NCI-H1930 (cell line): ENCODE measurements at regions not wholly inside any gene's neighbourhood (a gene's known extent, or its start where the extent isn't known, plus 50 kb on each side); places are given as distances from the start of the nearest gene placed in this dataset.
A peak's percentile ranks its signal among the peaks of the same experiment; 100 is the strongest.

ENCODE experiments used
- DNase-seq, 2 experiments: peaks; one replicate each; lab custom pipeline; 2025; lab: John Stamatoyannopoulos, UW

GRCh38 chr6:1118287-1118647 is 193.6 kb upstream of the FOXQ1 start:
- no peak for DNase-seq

GRCh38 chr6:1117530-1118286 is 194.2 kb upstream of the FOXQ1 start:
- DNase-seq: no peak

DNA sequence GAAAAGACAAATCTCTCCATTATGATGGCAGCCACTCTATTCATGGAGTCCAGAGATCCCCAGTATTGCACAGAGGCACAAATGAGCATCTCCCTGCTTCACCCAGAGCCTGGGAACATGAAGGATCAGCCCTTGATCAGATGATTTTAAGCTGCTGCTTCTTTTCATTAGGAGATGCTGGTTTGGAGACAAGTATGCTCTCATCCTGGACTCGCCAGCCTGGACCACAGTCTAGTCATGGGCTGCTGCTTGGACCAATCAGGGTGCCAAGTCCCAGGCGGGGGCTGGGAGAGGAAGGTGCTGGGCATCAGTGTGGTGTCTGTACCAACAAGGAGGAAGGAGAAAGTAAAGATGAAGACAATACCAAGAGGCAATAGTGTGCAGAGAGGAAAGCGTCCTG is 195.7 kb upstream of the FOXQ1 start:
- no peak for DNase-seq

GRCh38 chr6:1113916-1114540 is 197.9 kb upstream of the FOXQ1 start:
- no peak for DNase-seq

- DNase-seq: no peak
Measured at GRCh38 chr6:1111361-1111760, 200.5 kb upstream of the FOXQ1 start.

DNA sequence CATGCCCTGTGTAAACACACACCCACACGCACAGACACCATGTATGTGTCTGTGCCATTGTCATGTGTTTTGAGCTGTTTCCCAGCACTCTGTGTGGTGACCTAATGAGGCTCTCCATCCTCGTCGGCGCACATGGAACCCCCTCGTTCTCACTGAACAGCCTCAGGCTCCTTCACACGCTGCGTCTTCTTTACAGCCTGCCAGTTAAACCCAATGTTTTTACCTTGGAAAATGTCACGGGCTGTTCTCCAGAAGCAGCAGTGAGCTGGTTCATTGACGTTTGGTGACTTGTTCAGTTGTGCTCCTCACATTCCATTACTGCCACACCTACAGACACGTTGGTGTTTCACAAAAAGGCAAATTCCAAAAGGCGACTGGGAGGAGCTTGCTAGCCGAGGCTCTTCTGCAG is 201.0 kb upstream of the FOXQ1 start:
- DNase-seq: no peak

GRCh38 chr6:1110164-1110563 is 201.7 kb upstream of the FOXQ1 start:
- no peak for DNase-seq

DNA sequence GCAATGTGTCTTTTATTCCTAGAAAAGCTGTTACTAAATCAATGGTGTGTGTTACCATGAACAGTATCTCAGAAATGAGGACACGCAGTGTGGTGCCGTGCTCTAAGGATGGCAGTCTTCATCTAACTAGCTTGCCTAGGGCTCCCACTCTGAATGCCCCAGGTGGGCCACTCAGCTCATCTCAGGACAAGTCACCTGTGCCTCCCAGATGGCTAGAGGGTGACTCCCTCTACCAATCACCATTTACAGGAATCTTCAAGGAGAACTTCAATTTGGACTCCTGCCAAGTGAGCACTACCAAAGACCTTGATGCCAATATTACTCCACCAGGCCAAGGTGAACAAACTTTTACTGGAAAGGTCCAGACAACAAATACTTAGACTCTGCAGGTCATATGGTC is 202.8 kb upstream of the FOXQ1 start:
- no peak for DNase-seq

GRCh38 chr6:1108198-1108597 is 203.7 kb upstream of the FOXQ1 start:
- no peak for DNase-seq

DNA sequence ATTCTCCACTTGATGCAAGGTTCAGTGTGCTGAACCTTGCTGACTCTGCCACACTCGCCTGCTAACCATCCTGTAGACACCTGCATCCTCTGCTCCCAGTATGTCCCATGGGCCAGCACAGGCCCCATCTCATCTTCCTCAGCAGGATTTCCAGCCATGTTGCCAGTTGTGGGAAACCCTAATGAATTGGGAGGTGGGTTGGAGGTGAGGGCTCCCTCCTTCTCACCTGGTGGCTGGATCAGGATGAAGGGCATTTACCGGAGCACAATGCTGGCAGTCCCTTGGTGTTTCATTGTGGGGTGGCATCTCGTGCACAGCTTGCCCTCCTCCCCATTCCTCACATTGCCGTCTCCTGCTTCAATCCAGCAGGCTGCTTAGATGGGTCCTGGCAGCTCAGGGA is 204.3 kb upstream of the FOXQ1 start:
- DNase-seq: no peak

DNA sequence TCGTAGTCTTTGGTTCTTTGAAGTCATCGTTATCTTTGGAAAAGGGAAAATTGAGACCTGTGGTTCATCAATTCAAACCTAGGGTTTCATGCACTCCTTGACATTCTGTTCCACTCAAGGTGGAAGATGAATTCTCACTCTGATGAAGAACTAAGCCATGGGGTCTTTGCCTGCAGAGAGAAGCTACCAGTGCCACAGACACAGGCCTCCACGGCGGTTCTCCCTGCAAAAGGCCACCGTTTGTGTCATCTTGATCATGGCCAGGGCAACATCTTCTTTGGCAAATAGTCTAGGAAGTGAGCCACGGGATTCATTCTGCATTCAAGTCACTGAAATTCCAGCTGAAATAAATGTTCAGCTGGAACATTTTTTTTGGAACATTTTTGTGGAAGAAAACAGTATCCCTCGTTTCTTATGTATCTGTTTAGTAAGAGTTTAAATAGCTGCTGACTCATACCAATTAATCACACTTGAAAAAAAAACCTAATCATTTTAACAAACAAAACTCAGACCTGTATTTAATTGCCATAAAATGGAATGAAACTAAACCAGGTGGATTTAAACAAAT is 206.0 kb upstream of the FOXQ1 start:
- no peak for DNase-seq

GRCh38 chr6:1104988-1105670 is 206.8 kb upstream of the FOXQ1 start:
- DNase-seq: no peak

DNA sequence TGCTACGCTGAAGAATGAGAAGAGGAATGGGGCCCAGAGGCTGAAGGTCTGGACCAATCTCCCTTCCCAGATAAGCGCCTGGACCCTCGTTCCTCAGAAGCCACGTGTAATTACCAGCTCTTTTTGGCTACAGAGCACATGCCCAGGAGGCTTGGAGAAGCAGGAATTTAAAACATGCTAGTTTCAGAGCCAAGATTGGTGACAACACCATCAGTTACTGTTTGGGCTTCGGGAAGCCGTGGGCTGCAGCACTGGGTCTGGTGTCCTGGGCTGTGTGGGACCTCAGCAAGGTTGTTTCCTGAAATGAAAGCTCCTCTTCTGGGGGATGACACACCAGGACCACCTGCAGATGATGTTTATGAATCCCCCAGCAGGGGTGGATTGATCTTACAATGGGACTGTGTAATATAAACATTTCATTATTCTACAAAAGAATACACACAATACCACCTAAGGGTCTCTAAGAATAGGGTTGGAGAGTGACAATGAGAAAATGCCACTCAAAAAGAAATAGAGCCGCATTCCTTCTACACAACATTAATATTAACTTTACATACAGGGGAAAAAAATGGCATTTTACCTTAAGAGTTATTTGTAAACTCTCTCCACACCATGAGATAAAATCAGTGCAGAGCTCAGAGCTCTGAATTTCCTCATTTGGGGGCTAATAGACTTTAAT is 207.8 kb upstream of the FOXQ1 start:
- no peak for DNase-seq

DNA sequence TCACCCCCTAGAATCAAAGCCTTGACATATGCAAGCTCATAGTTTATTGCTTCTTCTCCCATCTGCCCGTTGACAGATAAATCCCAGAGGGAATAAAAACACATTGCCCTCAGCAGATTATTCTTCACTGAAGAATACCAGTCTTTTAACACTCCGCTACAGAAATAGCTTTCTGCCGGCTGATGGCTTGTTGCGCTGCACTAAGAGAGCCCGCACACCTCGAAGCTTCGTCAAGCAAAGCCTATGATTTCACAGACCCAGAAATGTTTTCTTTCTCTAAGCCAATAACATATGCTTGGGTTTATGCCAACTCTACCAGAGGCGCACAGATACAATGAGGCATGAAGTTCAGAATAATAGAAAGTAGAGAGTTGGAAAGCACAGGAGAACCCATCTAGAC is 208.9 kb upstream of the FOXQ1 start:
- DNase-seq: no peak

DNA sequence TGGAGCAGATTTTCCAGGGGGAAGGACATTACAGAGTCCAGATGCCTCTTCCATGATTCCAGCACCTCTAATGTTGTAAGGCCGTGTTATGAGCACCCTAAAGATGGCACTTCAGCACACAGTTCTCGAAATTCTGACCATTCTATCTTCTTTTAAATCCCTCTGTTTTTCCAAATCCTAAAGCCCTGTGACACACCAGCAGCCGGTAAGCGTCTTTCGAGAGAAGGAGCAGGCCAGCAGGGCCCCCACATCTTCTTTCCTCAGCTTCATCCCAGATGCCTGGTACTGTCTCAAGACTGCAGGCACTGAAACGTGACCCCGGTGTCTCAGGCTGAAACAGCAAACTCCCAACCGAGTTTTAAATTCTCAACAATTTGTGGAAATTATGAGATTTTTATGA is 211.6 kb upstream of the FOXQ1 start:
- no peak for DNase-seq

DNA sequence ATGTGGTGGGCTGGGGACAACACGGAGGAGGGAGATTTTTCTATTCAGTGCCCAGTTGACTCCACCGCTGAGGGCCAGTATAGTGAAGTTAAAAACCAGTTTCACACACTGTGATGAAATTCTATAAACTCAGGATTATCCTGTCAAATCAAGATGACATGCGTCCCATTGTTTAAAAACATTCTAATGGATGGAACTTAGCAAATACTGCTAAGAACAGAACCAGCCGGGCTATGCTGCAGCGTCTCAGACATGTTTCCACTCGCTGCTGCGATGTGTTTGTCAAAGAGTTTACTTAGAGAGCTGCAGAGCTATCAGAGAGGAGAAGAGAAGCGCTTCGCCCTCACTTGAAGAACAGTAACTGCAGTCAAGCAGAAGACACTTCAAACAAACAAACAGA is 212.6 kb upstream of the FOXQ1 start:
- no peak for DNase-seq

- peak in 1 of 2 experiments; percentile 10 for DNase-seq
Measured at GRCh38 chr6:1096967-1097765, 214.7 kb upstream of the FOXQ1 start.

- no peak for DNase-seq
Measured at GRCh38 chr6:1094306-1094705, 217.6 kb upstream of the FOXQ1 start.

GRCh38 chr6:1091900-1092299 is 220.0 kb upstream of the FOXQ1 start:
- DNase-seq: no peak

- no peak for DNase-seq
Measured at GRCh38 chr6:1089859-1090258, 222.0 kb upstream of the FOXQ1 start.

DNA sequence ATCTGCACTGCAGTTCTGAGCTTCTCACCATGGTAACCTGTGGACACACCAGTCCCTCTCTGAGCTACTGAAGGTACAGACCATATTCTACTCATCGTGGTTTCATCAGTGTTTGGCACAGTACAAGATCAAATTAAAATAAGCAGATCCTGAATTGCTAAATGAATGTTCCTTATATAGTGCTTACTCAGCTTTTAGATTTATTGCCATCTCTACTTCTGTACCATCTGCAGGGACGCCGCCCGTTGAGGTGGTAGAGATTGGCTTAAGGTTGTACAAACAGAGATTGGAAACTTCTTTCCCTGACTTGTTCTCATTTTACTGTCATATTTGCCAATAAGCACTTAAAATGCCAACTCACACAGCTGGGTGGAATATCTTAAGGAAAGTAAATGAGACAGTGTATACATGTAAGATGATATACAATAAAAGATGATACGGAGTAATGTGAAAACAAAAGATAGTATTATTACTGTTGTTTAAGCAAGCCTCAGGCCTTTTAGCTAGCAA is 223.4 kb upstream of the FOXQ1 start:
- DNase-seq: no peak
